H1 (cell line): ENCODE measurements at regions not wholly inside any gene's neighbourhood (a gene's known extent, or its start where the extent isn't known, plus 50 kb on each side); places are given as distances from the start of the nearest gene placed in this dataset.

ENCODE experiments used
- CTCF ChIA-PET: fragments of 300-600 bp; sonication (Branson Sonifier 250); formaldehyde crosslinking; loops from one replicate; lab custom pipeline; 2021; ENCODE audit not compliant: partially characterized antibody; lab: Charles Lee
- POLR2A ChIA-PET: fragments of 300-600 bp; sonication (Branson Sonifier 250); formaldehyde crosslinking; loops from one replicate; lab custom pipeline; 2021; ENCODE audit warnings: inconsistent platforms; ENCODE audit not compliant: partially characterized antibody; lab: Charles Lee
- DNase-seq, 2 experiments: peaks; one replicate each; pipeline versions ENCODE4 v3.0.0 to v3.0.0-alpha.2; 2010 to 2022; ENCODE audit warnings: low spot score in 2 of 2, low read depth in 1 of 2, mixed read lengths in 1 of 2
- FAIRE-seq: peaks from 2 replicates; lab custom pipeline; 2011; peaks lifted over from hg19 to GRCh38; lab: Jason Lieb, UNC
- H2AFZ ChIP-seq: 2 replicates; pipeline ENCODE4 v1.8.1; 2012; ENCODE audit warnings: low read length, inconsistent platforms
- H2AK5ac ChIP-seq: 2 replicates; pipeline ENCODE4 v1.6.1; 2013; ENCODE audit warnings: low read depth, low read length
- H2BK120ac ChIP-seq: replicated peaks from 2 replicates; pipeline ENCODE3; 2013; ENCODE audit warnings: low read depth, low read length, inconsistent platforms
- H2BK12ac ChIP-seq: 2 replicates; pipeline ENCODE4 v1.6.1; 2013; ENCODE audit warnings: low read depth, low read length
- H2BK15ac ChIP-seq: 2 replicates; pipeline ENCODE4 v1.6.1; 2013; ENCODE audit warnings: low read length
- H2BK20ac ChIP-seq: 2 replicates; pipeline ENCODE4 v1.6.1; 2013; ENCODE audit warnings: low read length
- H2BK5ac ChIP-seq: 2 replicates; pipeline ENCODE4 v1.6.1; 2013; ENCODE audit warnings: low read depth, low read length
- H3K14ac ChIP-seq: 2 replicates; pipeline ENCODE4 v1.6.1; 2013; ENCODE audit warnings: inconsistent platforms; ENCODE audit not compliant: insufficient read length
- H3K18ac ChIP-seq: 2 replicates; pipeline ENCODE4 v1.6.1; 2013; ENCODE audit warnings: low read length; ENCODE audit errors: extremely low read depth
- H3K23ac ChIP-seq: 2 replicates; pipeline ENCODE4 v1.6.1; 2013; ENCODE audit warnings: inconsistent platforms; ENCODE audit not compliant: insufficient read length
- H3K23me2 ChIP-seq: 2 replicates; pipeline ENCODE4 v1.6.1; 2013; ENCODE audit warnings: low read depth, low read length
- H3K27ac ChIP-seq: 2 replicates; pipeline ENCODE4 v1.6.1; 2011; ENCODE audit warnings: low read depth, low read length, inconsistent platforms
- H3K27me3 ChIP-seq, 4 experiments: replicated peaks in 1 of 4; 1 replicate in 1 of 4; 2 replicates in 3 of 4; pipeline versions ENCODE4 v1.6.1 to v1.8.1; 2011 to 2013; ENCODE audit warnings: low read length in 3 of 4, mild to moderate bottlenecking in 3 of 4, inconsistent platforms in 2 of 4, mixed read lengths in 2 of 4, moderate library complexity in 1 of 4; ENCODE audit not compliant: control insufficient read depth in 3 of 4, insufficient read depth in 3 of 4; ENCODE audit errors: extremely low read depth in 1 of 4
- H3K36me3 ChIP-seq, 4 experiments: 2 replicates each; pipeline versions ENCODE4 v1.6.1 to v1.8.1; 2011 to 2013; ENCODE audit warnings: mild to moderate bottlenecking in 4 of 4, low read length in 3 of 4, moderate library complexity in 2 of 4, control low read depth in 1 of 4, inconsistent platforms in 1 of 4; ENCODE audit not compliant: insufficient read depth in 4 of 4, control insufficient read depth in 2 of 4
- H3K4ac ChIP-seq: replicated peaks from 2 replicates; pipeline ENCODE3; 2013; ENCODE audit warnings: low read length, low read depth, mixed read lengths, inconsistent platforms; ENCODE audit not compliant: insufficient read length
- H3K4me1 ChIP-seq, 4 experiments: replicated peaks in 1 of 4; 1 replicate in 1 of 4; 2 replicates in 3 of 4; pipeline versions ENCODE4 v1.6.1 to v1.8.1; 2011 to 2013; ENCODE audit warnings: low read length in 3 of 4, inconsistent platforms in 2 of 4, mixed read lengths in 1 of 4; ENCODE audit not compliant: insufficient read depth in 4 of 4, control insufficient read depth in 3 of 4
- H3K4me2 ChIP-seq, 2 experiments: 2 replicates each; pipeline versions ENCODE4 v1.6.1 to v1.8.1; 2011 to 2013; ENCODE audit warnings: low read depth in 2 of 2, low read length in 2 of 2, control low read depth in 1 of 2, inconsistent platforms in 1 of 2, mild to moderate bottlenecking in 1 of 2; ENCODE audit not compliant: insufficient read depth in 1 of 2
- H3K4me3 ChIP-seq, 4 experiments: fragments of 200-600, 300-600 bp in 1 of 4; sonication (generic), shearing (Covaris generic), sonication (Bioruptor Twin) in 1 of 4; 2 replicates each; pipeline versions ENCODE4 v1.5.1 to v1.8.1; 2011 to 2016; ENCODE audit warnings: low read length in 4 of 4, low read depth in 3 of 4, control low read depth in 2 of 4, inconsistent platforms in 2 of 4, mild to moderate bottlenecking in 2 of 4, mixed read lengths in 1 of 4, moderate library complexity in 1 of 4; ENCODE audit not compliant: insufficient read depth in 2 of 4; ENCODE audit errors: extremely low read depth in 1 of 4
- H3K56ac ChIP-seq: replicated peaks from 2 replicates; pipeline ENCODE3; 2013; ENCODE audit warnings: low read depth, mild to moderate bottlenecking, mixed read lengths, low read length, inconsistent platforms; ENCODE audit not compliant: insufficient read length
- H3K79me1 ChIP-seq: 2 replicates; pipeline ENCODE4 v1.6.1; 2013; ENCODE audit warnings: low read depth, low read length, control low read depth
- H3K79me2 ChIP-seq, 2 experiments: 2 replicates each; pipeline versions ENCODE4 v1.6.1 to v1.8.1; 2012 to 2013; ENCODE audit warnings: low read length in 2 of 2, mild to moderate bottlenecking in 2 of 2, inconsistent platforms in 1 of 2; ENCODE audit not compliant: insufficient read depth in 2 of 2, control insufficient read depth in 1 of 2
- H3K9ac ChIP-seq, 4 experiments: replicated peaks in 1 of 4; 1 replicate in 1 of 4; 2 replicates in 3 of 4; pipeline versions ENCODE4 v1.6.1 to v1.8.1; 2011 to 2013; ENCODE audit warnings: low read depth in 3 of 4, low read length in 3 of 4, control low read depth in 2 of 4, mild to moderate bottlenecking in 2 of 4, moderate library complexity in 2 of 4, inconsistent platforms in 1 of 4; ENCODE audit errors: extremely low read depth in 1 of 4
- H3K9me3 ChIP-seq, 2 experiments: 2 replicates each; pipeline versions ENCODE4 v1.6.1 to v1.8.1; 2012 to 2013; ENCODE audit warnings: mild to moderate bottlenecking in 2 of 2, moderate library complexity in 2 of 2, control low read depth in 1 of 2, inconsistent platforms in 1 of 2, low read depth in 1 of 2, low read length in 1 of 2, mixed read lengths in 1 of 2; ENCODE audit not compliant: insufficient read depth in 2 of 2
- H4K20me1 ChIP-seq, 2 experiments: replicated peaks in 1 of 2; 2 replicates each; pipeline versions ENCODE3 to v1.8.1; 2011 to 2013; ENCODE audit warnings: inconsistent platforms in 2 of 2, low read length in 2 of 2, mild to moderate bottlenecking in 1 of 2; ENCODE audit not compliant: insufficient read depth in 2 of 2, control insufficient read depth in 1 of 2
- H4K5ac ChIP-seq: 2 replicates; pipeline ENCODE4 v1.6.1; 2013; ENCODE audit warnings: low read length, low read depth, mixed read lengths, inconsistent platforms; ENCODE audit not compliant: insufficient read length
- H4K8ac ChIP-seq: 2 replicates; pipeline ENCODE4 v1.8.0; 2013; ENCODE audit warnings: mild to moderate bottlenecking, moderate library complexity, low read length, inconsistent platforms; ENCODE audit not compliant: insufficient read depth; ENCODE audit errors: extremely low read depth
- H4K91ac ChIP-seq: replicated peaks from 2 replicates; pipeline ENCODE3; 2013; ENCODE audit warnings: low read length, mixed read lengths, inconsistent platforms; ENCODE audit not compliant: insufficient read length
- ASH2L ChIP-seq: fragments of 200-600, 300-600 bp; sonication (generic); IDR thresholded peaks from one replicate; pipeline ENCODE4 v1.7.1; 2017; ENCODE audit warnings: low read length
- CBX8 ChIP-seq: fragments of 300-800, 300-1000 bp; sonication (generic); IDR thresholded peaks from 2 replicates; pipeline ENCODE4 v1.7.1; 2016; ENCODE audit warnings: low read depth, low read length, borderline replicate concordance
- TAF1 ChIP-seq: IDR thresholded peaks from 2 replicates; pipeline ENCODE4 v1.6.1; 2011; ENCODE audit warnings: mild to moderate bottlenecking, low read depth, low read length
- WGBS, 2 experiments: shearing (Covaris generic) in 1 of 2; methylation state at CpG; one replicate each; pipeline versions ENCODE4 v1.1.6 to v1.1.7; 2013 to 2015; ENCODE audit warnings: low lambda C conversion rate in 2 of 2, mixed read lengths in 2 of 2, inconsistent platforms in 1 of 2, low coverage in 1 of 2, missing lambda C conversion rate in 1 of 2; ENCODE audit not compliant: insufficient replicate concordance in 2 of 2, insufficient coverage in 1 of 2, insufficient read length in 1 of 2; ENCODE audit errors: extremely low coverage in 1 of 2, missing lambda C conversion rate in 1 of 2; 5-methylcytosine and 5-hydroxymethylcytosine counted together

GRCh38 chr1:104435255-104435654 is 685.6 kb downstream of the AMY1C start:
- Histone ChIP-seq H3K9me3 (no peaks in the 10 kb centered on the region), H3K79me1 (no peaks in the 10 kb centered on the region), H2BK20ac (no peak overlapping the region), H3K56ac (no peak overlapping the region)
- CTCF ChIA-PET: interaction anchor here (1.5 kb wide), 1 partner anchor 19 kb away, joined by 3 read pairs; no protein-coding TSS in a partner anchor
- 72% methylated on average over 4 of the region's 4 CpGs; no CpG with 5 or more reads in 1 of the 2 experiments for WGBS, 2 experiments
- TF ChIP-seq ASH2L: no peak
- TF ChIP-seq CBX8: no peak
- no peak for TF ChIP-seq TAF1
- TF ChIP-seq, all 59 proteins: peak for 0
- no peaks in the 10 kb centered on the region for H3K27me3 ChIP-seq
- H3K14ac ChIP-seq: no peak overlapping the region
- POLR2A ChIA-PET: no interaction called here
- no peak overlapping the region for H3K4ac ChIP-seq
- H3K27ac ChIP-seq: no peak overlapping the region
- H3K79me2 ChIP-seq: no peaks in the 10 kb centered on the region
- H2BK5ac ChIP-seq: no peak overlapping the region
- H2BK120ac ChIP-seq: no peak overlapping the region
- no peak overlapping the region for H3K4me3 ChIP-seq
- H3K4me2 ChIP-seq: no peak overlapping the region
- no peak overlapping the region for H2AK5ac ChIP-seq
- H3K23ac ChIP-seq: no peak overlapping the region
- no peak overlapping the region for H2AFZ ChIP-seq
- no peak overlapping the region for H3K9ac ChIP-seq
- DNase-seq (no peak), FAIRE-seq (no peak)
- no peaks in the 10 kb centered on the region for H3K23me2 ChIP-seq
- H4K91ac ChIP-seq: no peak overlapping the region
- no peak overlapping the region for H4K5ac ChIP-seq
- no peaks in the 10 kb centered on the region for H3K4me1 ChIP-seq
- H3K36me3 ChIP-seq: no peaks in the 10 kb centered on the region
- no peaks in the 10 kb centered on the region for H4K20me1 ChIP-seq
- no peak overlapping the region for H3K18ac ChIP-seq
- H4K8ac ChIP-seq: no peak overlapping the region
- no peak overlapping the region for H2BK15ac ChIP-seq
- no peak overlapping the region for H2BK12ac ChIP-seq
